Breast epithelium (tissue), 3 donors: ENCODE measurements at regions not wholly inside any gene's neighbourhood (a gene's known extent, or its start where the extent isn't known, plus 50 kb on each side); places are given as distances from the start of the nearest gene placed in this dataset.

Experiments
- POLR2A ChIP-seq: fragments of 450-650 bp; IDR thresholded peaks from one replicate; pipeline ENCODE4 v1.6.1; 2016; ENCODE audit warnings: antibody characterized with exemption, mild to moderate bottlenecking, moderate library complexity
- TF ChIP-seq, protein P1 (sequence below), 3 donors: fragments of 450-650 bp; IDR thresholded peaks; one replicate each; pipeline ENCODE4 v1.5.1; 2016 to 2017; ENCODE audit warnings: antibody characterized with exemption in 3 of 3, mild to moderate bottlenecking in 3 of 3, moderate library complexity in 3 of 3

DNA sequence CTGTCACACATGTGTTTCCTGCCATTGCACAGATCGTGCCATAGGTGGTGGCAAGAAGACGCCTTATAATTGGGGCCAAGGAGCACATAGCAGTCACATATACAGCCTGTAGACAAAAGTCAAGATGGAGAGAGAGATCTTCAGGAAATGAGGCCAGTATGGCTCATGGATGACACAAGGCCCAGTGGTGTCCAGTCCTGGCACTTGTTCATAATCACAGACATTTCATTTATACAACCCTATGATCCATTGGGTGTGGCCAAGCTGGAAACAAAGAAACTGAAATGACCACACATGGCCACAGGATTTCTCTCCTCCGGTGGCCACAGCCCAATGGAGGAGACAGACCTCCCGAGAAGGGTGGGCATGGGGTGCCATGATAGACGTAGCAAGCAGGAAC lies 78.5 kb upstream of the KAZN start:
- TF ChIP-seq, protein P1, sequence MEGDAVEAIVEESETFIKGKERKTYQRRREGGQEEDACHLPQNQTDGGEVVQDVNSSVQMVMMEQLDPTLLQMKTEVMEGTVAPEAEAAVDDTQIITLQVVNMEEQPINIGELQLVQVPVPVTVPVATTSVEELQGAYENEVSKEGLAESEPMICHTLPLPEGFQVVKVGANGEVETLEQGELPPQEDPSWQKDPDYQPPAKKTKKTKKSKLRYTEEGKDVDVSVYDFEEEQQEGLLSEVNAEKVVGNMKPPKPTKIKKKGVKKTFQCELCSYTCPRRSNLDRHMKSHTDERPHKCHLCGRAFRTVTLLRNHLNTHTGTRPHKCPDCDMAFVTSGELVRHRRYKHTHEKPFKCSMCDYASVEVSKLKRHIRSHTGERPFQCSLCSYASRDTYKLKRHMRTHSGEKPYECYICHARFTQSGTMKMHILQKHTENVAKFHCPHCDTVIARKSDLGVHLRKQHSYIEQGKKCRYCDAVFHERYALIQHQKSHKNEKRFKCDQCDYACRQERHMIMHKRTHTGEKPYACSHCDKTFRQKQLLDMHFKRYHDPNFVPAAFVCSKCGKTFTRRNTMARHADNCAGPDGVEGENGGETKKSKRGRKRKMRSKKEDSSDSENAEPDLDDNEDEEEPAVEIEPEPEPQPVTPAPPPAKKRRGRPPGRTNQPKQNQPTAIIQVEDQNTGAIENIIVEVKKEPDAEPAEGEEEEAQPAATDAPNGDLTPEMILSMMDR (IDR thresholded peaks at IDR 0.05): no peak
- TF ChIP-seq POLR2A: no peak
